GM19455 (cell line): ENCODE measurements at regions not wholly inside any gene's neighbourhood (a gene's known extent, or its start where the extent isn't known, plus 50 kb on each side); places are given as distances from the start of the nearest gene placed in this dataset.

Source experiments
- ATAC-seq: cut with Tn5 transposase; IDR thresholded peaks from one replicate; pipeline ENCODE4 v1.9.1; 2021; ENCODE audit not compliant: unreplicated experiment

GRCh38 chr7:47639495-47640110 lies 57.7 kb upstream of the TNS3 start:
- no peak for ATAC-seq

DNA sequence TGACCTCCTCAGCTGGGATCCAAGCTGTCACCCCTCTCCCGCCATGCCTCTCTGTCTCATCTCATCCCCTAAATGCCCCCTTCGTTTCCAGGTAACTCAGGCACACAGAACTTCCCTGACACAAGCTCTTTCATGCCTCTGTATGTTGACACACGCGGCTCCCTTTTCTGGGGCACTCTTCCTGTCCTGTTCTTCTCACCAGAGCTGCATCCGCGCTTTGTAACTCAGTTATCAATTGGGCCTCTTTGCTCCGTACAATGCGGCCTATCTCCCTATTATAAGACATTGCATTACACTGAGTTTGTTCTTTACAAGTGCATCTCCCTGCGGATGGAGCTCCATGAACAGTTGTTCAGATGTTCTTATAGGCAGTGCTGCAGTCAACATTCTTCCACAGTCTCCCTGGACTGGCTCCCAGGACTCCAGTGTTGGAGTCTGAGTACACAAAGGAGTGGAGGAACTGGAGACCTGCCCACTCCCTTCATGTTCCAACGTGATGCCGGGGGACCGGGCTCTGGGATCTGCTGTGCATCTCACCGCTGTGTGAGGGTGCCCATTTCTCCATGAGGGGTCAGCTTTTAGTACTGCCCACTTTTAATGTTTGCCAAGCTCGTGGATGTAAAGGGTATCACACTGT lies 56.9 kb upstream of the TNS3 start:
- ATAC-seq = no peak

DNA sequence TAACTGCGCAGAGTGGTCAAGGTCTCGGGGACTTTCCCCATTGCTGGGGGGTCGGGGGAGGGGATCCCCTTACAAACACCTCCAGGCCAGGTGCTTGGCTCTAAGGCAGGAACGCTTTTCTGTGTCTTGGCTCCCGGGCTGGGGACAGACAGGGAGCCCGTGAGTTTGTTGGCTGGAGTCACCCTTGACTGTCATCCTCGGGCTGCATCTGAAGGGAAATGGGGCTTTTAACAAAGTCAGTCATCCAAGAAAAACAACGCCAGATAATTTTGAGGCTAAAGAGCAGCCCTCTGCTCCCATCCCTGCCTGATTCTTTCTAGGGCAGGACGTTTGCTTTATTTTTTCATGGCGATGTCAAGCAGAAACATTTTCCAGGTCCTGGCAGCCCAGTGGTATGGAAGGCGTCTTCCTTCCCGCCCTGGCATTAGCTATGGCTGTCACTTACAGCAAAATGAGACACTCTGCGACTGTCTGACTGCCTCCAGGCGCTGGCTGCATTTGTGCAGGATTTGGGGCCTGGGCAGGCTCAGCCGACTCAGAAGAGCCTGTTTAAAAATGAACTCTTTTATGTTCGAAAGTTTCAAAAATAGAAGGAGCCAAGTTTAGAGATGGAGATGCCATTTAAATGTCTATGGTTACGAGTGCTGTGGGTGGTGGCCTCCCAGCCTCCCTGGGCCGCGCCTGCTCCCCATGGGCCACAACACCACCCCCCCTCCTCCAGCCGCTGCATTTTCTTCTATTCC lies 54.7 kb upstream of the TNS3 start:
- ATAC-seq = no peak

- ATAC-seq = no peak
Observed at GRCh38 chr7:47636081-47636432, 54.1 kb upstream of the TNS3 start.

DNA sequence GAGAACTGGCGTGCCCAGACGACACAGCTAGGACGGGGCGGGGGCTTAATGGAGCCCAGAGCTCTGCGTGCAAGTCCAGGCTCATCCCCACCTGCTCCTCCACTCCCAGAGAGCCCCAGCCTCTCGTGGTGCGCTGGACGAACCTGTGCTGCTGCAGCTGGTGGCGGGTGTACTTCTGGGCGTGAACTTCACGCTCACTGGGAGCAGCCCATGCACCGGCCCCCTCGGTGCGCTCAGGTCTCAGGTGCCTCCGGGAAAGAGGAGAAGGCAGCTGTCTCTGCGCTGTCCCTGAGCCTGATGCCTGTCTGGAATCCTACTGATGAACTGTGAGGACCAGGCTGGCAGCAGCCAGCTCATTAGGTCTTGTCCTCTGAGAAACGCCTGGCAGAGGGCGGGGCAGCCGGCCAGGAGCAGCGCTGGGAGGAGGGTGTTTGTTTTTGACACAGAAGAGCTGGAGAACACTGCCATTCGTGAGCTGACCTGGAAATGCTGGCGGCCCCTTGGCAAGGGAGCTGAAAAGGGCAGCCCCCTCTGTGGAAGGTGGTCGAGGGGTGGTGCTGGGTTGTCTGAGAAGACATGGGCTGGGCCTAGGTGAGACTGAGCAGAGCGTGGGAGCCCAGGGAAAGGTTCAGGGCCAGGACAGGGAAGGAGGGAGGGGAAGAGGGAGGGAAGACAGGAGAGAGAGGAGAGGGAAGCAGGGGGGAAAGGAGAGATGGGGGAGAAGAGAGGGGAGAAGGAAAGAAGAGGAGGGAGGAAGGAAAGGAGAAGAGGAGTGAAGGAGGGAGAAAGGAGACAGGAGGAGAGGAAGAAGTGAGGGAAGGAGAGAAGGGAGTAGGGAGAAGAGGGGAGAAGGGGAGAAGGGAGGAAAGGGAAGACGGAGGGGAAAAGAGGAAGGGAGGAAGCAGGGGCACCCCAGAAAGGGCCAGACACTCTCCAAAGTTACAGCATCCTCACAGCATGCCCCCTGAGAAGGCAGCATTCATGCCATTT lies 53.5 kb upstream of the TNS3 start:
- no peak for ATAC-seq

DNA sequence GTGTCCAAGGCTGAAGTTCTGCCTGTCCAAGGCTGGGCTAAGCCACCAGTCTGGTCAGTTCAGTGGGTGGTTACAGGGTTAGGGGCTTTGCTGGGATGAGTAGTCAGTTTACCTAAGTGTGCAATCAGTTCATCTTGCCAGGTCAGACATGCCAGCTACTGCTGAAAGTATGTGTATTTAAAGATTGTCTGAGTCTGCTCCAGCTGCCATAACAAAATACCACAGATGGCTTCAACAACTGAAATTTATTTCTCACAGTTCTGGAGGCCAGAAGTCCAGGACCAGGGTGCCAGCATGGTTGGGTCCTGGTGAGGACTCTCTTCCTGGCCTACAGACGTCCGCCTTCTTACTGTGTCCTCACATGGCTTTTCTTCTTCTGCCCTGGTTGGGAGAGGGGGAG lies 52.4 kb upstream of the TNS3 start:
- no peak for ATAC-seq

- ATAC-seq = no peak
Observed at GRCh38 chr7:47633134-47633533, 51.2 kb upstream of the TNS3 start.
